Central memory CD4-positive, alpha-beta T cell (primary cell): ENCODE measurements at regions not wholly inside any gene's neighbourhood (a gene's known extent, or its start where the extent isn't known, plus 50 kb on each side); places are given as distances from the start of the nearest gene placed in this dataset.

ENCODE experiments used
- DNase-seq: peaks from one replicate; pipeline ENCODE4 v3.0.0; 2022

DNA sequence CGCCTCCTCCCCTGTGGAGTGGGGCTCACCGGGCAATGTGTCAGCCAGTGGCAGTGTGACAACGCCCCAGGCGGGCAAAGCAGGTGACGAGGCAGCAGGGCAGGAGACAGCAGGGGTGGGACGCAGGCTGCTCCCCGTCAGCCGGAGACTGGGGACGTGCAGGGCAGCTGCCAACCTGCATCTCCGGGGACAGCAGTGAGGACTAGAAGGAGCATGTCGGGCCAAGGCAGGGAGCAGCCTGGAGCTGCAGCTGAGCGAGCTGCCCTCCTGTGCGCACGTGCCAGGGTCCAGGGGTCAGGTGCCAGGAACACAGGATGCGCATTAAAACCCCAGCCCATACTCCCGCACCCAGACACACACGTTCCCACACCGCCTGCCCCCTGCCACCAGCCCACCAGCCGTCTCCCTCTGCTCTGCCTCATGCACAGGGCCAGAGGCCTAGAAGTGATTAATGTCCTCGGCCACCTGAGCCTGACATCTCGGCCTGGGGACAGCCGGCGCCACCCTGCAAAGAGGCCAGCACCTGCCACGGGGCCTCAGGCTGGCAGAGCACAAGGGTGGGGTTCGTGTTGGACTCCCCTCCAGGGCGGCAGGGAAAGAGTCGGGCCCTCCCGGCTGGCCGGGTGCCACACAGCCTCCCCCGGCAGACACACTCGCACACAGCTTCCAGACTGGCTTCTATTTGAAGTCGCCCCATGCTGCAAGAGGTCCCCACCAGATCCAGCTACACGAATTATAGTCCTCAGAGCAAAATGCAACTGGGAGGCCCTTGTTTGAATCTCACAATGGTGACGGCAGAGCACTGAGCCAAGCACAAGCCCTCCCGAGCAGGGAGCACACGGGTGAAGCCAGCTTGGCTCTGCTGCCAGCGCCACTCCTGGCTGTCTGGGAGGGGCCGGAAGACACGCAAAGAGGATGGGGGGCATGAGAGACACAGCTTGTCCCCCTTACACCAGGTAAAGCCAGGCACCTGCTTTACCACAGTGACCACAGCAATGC lies 90.4 kb downstream of the RBFOX3 start:
- DNase-seq, result no peak

DNA sequence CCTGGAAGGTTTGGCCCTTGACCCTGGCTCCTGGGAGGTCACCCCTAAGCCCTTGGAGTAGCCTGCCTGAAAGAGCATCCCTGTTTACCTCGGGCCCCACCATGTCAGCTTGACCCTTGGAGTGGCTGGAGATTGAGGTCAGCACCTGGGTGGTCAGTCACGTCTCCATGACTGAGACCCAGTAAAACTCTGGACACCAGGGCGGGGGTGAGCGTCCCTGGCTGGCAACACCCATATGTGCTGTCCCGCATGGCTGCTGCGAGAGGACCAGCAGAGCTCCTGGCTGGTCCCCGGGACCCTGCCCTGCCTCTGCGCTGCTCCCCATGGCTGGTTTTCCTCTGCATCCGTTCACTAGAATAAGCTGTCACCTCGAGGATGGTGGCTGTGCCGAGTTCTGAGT lies 91.2 kb downstream of the RBFOX3 start:
- DNase-seq, result no peak

DNA sequence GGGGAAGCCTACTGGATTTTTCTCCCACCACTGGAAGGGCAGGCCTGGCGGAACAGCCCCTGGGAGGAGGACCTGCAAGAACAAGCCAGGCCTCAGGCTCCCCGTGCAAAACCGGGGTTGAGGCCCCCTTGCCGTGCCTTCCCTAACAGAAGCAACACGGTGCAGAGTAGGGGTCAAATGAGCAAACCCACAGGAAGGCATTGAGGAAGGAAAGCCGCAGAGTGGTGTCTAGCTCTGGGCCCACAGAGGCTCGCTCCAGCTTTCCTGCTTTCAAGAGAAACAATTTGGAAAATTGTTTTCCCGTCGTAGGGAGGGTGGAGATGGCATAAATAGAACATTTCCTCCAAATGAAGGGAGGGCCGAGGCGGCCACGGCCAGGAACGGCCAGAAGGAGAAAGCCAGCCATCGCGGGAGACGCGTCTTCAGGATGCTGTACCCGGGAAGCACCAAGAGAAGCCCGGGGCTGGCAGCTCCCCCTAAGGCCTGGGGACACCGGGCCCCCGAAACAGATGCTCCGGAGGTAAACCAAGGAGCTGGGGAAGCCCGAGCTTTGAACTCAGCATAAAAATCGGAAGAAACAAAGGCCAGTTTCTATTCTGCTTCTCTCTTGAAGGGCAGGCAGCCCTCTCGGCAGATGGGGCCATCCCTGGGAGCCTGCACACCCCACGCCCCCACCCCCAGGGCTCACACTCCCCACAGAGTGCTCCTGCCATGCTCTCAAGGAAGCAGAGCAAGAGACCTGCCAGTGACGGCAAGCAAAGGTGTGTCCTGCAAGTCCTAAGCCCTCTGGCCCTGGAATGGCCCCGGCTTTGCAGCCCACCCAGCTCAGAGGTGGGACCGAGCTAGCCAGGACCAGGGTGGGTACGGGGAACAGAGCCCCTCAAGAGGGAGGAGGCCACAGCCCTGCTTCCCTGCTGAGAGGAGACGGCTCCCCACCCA lies 92.0 kb downstream of the RBFOX3 start:
- no peak for DNase-seq

DNA sequence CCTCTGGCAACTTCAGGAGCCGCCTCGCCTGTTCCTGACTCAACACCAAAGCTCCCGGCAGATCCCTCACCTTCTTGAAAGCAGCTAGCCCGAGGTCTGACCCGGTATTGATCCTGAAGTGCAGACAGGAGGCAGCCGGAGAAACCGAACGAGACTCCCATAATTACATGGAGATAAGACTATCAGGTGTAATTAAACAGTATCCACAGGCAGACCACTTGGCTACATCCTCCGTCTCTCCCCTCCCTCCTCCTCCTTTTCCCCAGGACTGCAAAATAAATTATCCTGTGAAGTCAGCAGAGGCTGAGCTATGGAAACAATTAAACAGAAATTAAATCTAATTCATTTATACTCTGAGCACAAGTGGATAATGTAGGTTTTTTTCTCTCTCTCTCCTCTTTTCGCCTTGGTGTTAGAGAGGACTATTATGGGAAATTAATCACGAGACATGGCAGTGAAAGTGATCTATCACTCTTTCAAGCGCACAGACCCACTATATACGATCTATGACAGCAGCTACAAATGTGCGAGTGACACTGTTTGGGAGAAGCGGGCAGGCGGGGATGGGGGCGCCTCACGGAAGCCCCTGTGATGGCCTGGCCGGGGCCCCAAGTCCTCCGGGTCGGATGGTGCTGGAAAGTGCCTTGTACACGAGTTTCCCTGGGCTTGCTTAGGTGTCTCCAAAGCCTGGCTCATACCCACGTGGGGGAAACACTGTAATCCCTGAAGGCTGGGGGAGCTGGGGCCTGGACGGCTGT lies 92.8 kb downstream of the RBFOX3 start:
- no peak for DNase-seq

DNA sequence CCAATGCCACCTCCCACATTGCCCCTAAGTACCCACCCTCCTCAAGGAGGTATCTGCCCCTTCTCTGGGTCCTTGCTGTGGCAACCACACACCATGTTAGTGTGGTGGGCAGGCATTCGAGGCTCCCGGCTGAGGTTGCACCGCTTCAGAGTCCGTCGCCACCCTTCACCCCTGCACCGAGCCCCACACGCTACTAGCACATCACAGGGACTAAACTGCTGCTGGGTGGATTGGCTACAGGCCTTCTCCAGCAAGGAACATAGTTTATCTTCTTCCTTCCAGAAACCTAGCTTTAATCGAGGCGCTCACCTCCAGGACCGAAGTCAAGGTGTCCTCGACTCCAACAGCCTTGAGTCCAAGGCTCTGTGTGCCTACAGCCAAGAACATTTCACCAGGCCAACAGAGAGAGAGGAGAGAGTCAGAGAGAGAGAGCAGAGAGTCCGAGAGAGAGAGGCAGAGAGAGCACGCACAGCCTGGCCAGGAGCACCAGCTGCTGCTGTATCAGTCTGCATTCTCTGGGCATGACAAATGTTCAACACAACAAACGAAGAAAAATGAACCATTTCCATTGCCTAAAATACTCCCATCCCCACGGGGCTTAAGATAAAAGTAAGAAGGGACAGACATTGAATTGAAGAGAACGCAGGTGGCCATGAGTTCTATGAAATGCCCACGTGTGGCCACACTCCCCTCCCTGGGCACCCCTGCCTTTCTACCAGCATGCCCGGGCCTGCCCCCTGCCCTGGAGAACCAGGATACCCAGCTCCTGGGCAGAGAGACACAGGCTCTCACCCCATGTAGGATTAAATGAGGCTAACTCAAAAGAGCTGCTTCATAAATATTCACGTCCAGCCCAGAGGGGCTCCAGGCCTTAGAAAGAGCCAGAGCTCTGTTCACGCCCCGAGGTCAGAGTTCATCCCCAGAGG lies 94.9 kb downstream of the RBFOX3 start:
- no peak for DNase-seq

DNA sequence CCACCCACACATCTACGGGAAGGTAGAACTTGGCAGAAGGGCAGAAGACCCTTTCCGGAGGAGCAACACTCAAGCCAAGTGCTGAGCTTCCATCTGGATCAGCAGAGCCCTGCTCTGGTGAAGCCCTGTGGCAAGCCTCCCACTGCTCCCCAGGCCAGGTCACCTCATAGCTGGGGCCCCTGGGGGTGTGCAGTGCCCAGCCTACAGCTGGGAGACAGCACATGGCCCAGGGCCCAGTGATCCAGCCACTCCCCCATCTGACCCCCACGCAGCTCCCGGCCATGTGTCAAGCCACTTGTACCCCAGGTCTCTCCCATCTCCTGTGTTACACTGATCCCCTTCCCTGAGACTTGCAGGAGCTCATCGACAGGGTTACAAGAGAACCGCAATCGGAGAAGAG lies 95.7 kb downstream of the RBFOX3 start:
- no peak for DNase-seq

DNA sequence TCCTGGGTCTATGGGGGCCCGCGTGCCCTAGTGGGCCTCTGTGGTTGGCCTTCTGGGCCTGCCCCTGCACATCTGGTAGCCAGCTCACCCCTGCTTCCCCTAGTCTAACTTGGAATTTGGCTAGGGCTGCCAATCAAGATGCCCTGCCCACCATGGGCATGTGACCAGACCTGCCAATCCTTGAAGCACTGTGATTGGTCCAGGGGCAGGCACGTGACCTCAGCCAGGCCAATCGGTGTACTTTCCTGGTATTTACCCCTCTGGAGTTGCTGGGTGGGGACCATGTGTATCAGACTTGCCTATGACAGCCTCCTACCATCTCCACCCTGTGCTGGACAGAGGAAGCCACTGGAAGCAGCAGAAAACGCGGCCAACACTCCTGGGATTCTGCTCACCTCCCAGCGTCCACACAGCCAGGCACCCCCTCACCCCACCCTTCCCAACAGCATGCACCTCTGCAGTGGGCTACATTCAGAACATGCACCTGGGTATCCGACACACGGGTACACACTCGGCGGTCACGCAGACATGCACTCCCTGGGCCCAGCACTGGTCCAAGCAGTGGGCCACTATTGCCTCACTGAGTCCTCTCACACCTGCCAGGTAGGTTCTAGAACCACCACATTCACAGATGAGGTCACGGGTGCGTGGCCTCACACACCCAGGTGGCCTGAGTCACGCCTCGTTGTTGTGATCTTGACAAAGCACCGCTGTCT lies 96.9 kb downstream of the RBFOX3 start:
- DNase-seq, result no peak

DNA sequence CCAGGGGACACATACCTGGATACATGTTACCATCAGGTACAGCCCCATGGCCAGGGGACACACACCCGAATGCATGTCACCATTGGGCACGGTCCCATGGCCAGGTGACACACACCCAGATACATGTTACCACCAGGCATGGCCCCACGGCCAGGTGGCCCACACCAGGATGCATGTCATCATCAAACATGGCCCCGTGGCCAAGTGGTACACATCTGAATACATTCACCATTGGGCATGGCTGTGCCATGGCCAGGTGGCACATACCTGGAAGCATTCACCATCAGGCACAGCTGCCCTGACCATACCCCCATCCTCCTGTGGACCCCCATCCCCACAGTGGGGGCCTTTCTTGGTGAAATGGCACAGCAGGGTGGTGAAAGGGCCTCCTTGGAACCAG lies 97.6 kb downstream of the RBFOX3 start:
- DNase-seq, result no peak

DNA sequence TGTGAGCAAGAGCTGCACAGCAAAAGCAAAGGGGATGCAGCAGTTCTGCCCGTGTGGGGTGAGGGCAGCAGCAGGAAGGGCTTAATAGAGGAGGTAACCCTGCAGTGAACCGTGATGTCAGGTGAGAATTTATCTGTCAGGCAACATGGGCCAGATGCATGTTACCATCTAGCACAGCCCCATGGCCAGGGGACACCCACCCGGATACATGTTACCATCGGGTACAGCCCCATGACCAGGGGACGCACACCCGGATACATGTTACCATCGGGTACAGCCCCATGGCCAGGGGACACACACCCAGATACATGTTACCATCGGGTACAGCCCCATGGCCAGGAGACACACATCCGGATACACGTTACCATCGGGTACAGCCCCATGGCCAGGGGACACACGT lies 99.4 kb downstream of the RBFOX3 start:
- no peak for DNase-seq

DNA sequence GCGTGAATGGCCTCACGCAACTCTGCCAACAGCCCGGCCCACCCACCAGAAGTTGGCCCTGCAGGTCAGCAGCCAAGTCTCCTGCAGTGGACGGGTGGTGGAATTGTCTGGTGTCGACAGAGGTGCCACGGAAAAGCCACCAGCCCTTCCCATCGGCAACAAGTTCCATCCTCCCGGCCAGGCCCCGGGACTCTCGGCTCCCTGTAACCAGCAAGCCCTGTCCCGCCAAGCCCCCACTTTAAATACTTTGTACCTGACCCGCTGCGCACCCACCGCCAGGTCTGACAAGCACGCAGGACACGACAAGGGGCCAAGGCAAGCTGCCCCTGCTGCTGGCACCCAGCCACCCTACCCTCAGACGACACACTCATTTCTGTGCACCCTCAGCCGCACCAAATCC lies 100.8 kb downstream of the RBFOX3 start:
- no peak for DNase-seq

DNA sequence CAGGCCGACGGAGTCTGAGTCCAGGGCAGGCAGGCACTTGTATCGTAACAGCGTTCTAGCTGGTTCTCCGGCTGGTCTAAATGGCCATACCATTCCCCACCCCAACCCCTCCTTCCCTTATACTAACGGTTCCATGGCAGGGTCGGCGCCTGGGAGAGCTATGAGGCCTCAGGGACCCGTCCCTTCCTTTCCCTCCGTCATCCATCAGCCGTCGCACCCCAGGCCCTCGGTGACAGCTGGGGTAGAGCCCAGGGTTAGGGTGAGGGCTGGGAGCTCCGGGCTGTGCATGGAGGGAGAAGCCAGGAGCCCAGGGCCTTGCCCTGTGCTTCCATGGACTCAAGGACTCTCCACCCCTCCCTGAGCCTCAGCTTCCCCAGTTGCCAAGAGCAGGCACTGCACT lies 101.4 kb downstream of the RBFOX3 start:
- DNase-seq, result no peak

DNA sequence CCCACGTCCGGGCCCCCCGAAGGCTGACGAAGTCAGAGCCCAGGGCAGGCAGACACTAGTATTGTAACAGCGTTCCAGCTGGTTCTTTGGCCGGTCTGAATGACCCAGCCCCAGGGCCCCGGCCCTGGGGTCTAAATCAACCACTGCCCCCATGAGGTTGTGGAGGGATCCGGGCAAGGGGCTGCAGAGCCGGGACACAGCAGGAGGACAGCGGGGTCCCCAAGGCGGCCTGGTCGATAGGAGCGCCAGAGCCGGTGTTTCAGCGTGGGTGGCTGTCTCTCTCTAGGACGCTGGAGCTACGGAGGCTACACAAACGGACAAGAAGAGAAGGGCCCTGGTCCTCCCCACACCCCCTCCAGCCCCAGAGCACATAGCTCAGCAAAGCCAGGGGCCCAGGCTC lies 101.8 kb downstream of the RBFOX3 start:
- no peak for DNase-seq

DNA sequence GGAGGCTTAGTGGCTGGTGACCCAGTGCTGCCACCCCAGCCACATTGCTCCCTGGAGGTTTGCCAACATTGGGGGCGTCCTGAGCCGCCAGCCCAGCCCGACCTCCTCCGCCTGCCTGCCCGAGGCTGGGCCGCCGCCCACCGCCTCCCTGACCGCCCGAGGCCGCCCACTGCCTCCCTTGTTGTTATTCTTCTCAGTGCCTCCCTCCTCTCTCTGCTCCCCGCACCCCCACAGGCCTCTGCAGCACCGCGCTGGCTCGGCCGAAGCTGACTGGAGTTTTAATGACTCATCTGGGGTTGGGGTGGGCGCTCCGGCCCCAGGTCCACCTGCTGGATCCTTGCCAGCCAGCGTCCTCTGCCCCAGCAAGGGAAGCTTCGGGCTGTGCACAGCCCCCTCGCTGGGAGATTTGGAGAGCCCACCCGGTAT lies 102.5 kb downstream of the RBFOX3 start:
- DNase-seq, result no peak

DNA sequence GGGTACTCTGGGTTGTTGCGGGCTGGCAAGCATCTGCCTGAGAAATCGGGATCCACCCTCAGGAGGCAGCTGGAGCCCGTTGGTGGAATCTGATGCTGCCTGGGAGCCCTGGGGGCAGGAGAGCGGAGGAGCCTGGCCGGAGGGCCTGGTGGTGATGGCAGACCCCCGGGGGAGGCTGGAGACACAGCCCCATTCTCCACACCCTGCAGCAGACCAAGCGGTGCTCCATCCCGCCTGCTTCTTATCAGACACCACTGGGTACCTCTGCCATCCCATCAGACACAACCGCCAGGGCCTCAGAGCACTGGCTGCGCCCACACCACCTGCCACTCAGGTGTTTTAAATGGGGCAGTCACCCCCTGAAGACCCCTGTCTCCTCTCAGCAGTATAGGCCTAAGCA lies 103.9 kb downstream of the RBFOX3 start:
- DNase-seq, result no peak

DNA sequence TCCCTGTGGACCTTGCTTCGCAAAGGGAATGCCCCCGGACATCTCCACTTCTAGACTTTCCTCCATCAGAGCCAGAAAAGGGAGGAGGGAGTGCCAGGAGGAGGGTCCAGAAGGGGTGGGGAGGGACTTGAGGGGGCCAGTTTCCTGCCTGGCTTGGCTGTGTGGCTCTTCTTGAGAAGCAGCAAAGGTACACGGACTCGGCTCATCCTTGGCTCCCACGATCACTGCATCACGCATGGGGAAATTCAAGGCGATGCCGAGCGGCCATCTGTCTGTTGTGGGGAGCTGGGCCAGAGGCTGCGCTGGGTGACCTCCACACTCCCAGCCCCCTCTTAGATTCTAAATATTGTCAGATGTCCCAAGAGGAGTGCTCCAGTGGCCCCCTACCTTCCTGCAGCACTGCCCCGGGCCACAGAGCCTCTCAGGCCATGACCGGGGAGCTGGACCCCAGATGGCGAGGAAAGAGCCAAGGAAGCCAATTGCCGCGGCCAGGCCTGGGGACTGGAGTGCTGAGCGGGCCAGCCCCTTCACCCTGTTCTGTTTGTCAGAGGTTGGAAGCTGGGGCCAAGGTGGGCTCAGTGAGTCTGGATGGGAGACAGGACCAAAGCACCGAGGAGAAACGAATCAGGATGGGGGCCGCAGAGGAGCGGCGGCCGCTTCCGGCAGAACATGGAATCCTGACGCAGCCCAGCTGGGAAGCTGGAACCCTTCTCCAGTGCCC lies 104.5 kb downstream of the RBFOX3 start:
- DNase-seq, result no peak

DNA sequence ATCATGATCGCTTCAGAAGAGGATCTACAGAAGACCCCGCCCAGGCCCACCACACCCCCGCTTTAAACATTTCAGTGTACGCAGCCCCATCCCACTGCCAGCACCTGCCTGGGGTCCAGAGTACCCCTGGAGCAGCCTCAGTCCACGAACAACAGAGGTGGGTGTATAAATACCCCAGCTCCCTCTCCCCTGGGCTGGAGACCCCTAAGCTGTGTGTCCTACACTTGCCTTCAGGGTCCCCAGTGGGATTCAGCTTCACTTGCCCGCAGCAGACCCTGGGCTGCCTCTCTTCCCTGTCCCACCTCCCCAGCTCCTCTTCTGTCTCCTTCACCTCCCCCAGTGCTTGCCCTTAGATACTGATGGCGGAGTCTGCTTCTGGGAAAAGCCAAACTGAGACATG lies 105.7 kb downstream of the RBFOX3 start:
- no peak for DNase-seq

DNA sequence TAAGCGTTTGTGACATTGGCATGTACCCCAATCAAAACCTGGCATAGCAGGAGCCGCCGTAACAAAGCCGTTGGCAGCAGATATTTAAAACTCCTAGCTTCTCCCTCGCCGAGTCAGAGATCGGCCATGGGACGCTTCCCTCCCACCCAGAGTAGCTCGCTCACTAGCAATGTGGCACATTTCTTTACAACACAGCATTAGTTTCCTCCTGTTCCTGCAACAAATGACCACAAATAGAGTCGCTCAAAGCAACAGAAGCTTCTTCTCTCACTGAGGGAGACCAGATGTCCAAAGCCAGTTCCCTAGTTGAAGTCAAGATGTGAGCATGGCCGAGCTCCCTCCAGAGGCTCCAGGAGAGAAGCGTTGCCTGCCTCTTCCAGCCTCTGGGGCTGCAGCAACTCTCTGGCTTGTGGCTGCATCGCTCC lies 106.7 kb downstream of the RBFOX3 start:
- no peak for DNase-seq

DNA sequence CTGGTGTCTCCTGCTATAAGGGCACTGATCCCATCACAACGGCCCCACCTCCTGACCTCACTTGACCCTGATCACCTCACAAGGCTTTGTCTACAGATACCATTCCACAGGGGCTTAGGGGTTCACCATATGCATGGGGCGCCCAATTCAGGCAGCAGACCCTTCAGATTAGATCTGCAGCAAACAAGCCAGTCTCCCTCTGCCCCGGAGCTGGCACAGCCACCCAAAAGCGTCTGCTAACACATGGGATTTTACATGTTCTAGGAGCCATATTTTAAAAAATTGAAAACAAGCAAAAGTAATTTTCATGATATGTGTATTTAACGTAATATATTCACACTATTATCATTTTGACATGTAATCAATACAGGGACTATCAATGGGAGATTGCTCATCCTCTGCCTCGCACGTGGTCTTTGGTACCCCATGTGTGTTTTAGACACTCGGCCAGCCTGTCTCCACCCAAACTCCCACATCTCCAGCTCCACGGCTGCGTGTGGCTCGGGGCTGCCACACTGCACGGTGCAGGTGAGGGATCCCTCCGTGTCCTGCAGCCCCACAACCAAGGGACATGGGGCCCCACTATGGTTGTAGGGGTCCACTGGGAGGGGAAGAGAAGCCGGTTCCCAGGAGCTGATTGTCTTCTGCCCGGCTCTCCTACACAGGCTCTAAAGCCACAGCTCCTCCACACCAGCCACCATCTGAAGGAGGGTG lies 107.6 kb downstream of the RBFOX3 start:
- DNase-seq, result no peak

DNA sequence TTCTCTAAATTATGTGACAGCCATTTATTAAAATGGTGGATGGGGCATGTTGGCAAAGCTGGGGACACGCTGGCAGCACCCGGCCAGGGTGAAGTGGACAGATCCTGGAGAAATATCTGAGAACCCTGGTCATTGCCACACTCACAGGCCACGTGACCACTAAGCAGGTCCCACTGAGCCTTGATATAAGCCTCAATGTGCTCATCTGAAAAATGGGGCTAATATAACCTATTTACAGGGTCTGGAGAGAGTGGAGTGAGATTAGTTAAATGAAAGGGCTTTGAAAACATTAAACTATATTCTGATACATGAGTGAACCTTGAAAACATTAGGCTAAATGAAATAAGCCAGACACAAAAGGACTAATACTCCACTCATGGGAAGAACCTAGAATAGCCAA lies 108.9 kb downstream of the RBFOX3 start:
- no peak for DNase-seq
